ENCODE measurements at regions not wholly inside any gene's neighbourhood (a gene's known extent, or its start where the extent isn't known, plus 50 kb on each side); places are given as distances from the start of the nearest gene placed in this dataset.

- TF ChIP-seq CTCF (IDR thresholded peaks at IDR 0.05) (no peak), POLR2A (IDR thresholded peaks at IDR 0.05) (no peak)
These were observed 247.0 kb downstream of the ERMARD start for GRCh38 chr6:169998457-169998856.

Measured in testis (tissue), 2 donors.